GM12873 (cell line): ENCODE measurements at regions not wholly inside any gene's neighbourhood (a gene's known extent, or its start where the extent isn't known, plus 50 kb on each side); places are given as distances from the start of the nearest gene placed in this dataset.

Source experiments
- TF ChIP-seq, protein P1 (sequence below): IDR thresholded peaks from 2 replicates; pipeline ENCODE4 v1.5.1; 2012; ENCODE audit warnings: low read depth, mild to moderate bottlenecking, moderate library complexity, low read length, control low read depth; ENCODE audit not compliant: insufficient read depth; ENCODE audit errors: missing control alignments

GRCh38 chr9:75531588-75531987, 358.9 kb upstream of the PCSK5 start:
- TF ChIP-seq, protein P1, sequence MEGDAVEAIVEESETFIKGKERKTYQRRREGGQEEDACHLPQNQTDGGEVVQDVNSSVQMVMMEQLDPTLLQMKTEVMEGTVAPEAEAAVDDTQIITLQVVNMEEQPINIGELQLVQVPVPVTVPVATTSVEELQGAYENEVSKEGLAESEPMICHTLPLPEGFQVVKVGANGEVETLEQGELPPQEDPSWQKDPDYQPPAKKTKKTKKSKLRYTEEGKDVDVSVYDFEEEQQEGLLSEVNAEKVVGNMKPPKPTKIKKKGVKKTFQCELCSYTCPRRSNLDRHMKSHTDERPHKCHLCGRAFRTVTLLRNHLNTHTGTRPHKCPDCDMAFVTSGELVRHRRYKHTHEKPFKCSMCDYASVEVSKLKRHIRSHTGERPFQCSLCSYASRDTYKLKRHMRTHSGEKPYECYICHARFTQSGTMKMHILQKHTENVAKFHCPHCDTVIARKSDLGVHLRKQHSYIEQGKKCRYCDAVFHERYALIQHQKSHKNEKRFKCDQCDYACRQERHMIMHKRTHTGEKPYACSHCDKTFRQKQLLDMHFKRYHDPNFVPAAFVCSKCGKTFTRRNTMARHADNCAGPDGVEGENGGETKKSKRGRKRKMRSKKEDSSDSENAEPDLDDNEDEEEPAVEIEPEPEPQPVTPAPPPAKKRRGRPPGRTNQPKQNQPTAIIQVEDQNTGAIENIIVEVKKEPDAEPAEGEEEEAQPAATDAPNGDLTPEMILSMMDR: no peak

- TF ChIP-seq, protein P1: no peak
Measured at GRCh38 chr9:75532233-75533050, 358.0 kb upstream of the PCSK5 start.

GRCh38 chr9:75539523-75539922, 350.9 kb upstream of the PCSK5 start:
- TF ChIP-seq, protein P1: no peak

GRCh38 chr9:75540185-75540584, 350.3 kb upstream of the PCSK5 start:
- TF ChIP-seq, protein P1: no peak

DNA sequence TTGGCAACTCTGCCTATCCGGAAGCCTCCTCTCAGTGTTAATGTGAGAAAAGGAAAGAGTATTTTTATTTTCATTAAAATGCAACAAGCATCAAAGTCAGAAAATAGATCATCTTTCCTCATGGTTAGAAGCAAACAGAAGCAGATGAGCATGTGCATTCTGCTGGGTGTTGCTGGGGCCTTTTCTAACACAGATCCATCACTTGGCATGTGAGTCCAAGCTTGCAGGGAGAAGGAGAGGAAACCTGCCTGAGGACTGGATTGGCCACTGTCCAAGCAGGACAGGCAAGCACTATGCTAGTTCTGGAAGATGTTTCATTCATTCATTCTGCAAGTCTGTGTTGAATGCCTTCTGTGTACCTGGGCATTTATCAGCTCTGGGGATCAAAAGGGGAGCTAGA, 348.7 kb upstream of the PCSK5 start:
- TF ChIP-seq, protein P1: no peak

DNA sequence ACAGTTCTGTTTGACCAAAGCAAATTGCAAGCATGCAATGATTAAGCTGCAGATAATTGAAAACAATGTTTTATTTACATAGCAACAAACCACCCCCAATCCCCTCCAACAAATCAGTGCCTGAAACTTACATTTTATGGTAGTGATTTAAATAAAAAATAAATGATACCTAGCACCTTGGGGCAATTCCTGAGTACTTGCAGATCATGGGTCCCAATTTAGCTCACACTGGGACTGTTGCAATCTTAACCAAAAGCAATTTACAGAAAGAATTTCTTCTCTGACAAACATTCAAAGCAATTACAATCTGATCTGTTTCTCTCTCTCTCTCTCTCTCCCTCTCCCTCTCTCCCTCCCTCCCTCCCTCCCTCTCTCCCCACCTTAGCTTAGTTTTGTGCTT, 345.7 kb upstream of the PCSK5 start:
- TF ChIP-seq, protein P1: no peak

- TF ChIP-seq, protein P1: no peak
Measured at GRCh38 chr9:75545287-75545686, 345.2 kb upstream of the PCSK5 start.
